Endodermal cell (in vitro differentiated cells): ENCODE measurements at regions not wholly inside any gene's neighbourhood (a gene's known extent, or its start where the extent isn't known, plus 50 kb on each side); places are given as distances from the start of the nearest gene placed in this dataset.

Source experiments
- DNase-seq: peaks from one replicate; pipeline ENCODE4 v3.0.0-alpha.2; 2017
- H3K27ac ChIP-seq: 2 replicates; pipeline ENCODE4 v1.5.1; 2013; ENCODE audit warnings: mild to moderate bottlenecking, low read depth, low read length, moderate library complexity
- H3K27me3 ChIP-seq: 2 replicates; pipeline ENCODE4 v1.6.1; 2013; ENCODE audit warnings: mild to moderate bottlenecking, low read length, moderate library complexity; ENCODE audit not compliant: insufficient read depth, control insufficient read depth, poor library complexity, severe bottlenecking
- H3K36me3 ChIP-seq: 2 replicates; pipeline ENCODE4 v1.7.0; 2013; ENCODE audit warnings: mild to moderate bottlenecking, low read length, moderate library complexity; ENCODE audit not compliant: control insufficient read depth, insufficient read depth
- H3K4me1 ChIP-seq: one replicate; pipeline ENCODE4 v1.7.0; 2013; ENCODE audit warnings: low read length; ENCODE audit not compliant: control insufficient read depth, insufficient read depth
- H3K4me3 ChIP-seq: 2 replicates; pipeline ENCODE4 v1.5.1; 2013; ENCODE audit warnings: mild to moderate bottlenecking, low read length, moderate library complexity
- H3K9ac ChIP-seq: 2 replicates; pipeline ENCODE4 v1.6.1; 2013; ENCODE audit warnings: mild to moderate bottlenecking, low read length, moderate library complexity; ENCODE audit not compliant: poor library complexity, severe bottlenecking; ENCODE audit errors: extremely low read depth
- H3K9me3 ChIP-seq: 2 replicates; pipeline ENCODE4 v1.6.1; 2013; ENCODE audit warnings: mild to moderate bottlenecking, low read length, moderate library complexity; ENCODE audit not compliant: control insufficient read depth
- H3K27ac Mint-ChIP-seq: 2 replicates; pipeline ENCODE4 v1.8.0; 2020; ENCODE audit warnings: mixed read lengths
- H3K27me3 Mint-ChIP-seq: 2 replicates; pipeline ENCODE4 v1.8.0; 2021; ENCODE audit warnings: mild to moderate bottlenecking, mixed read lengths; ENCODE audit not compliant: insufficient read depth
- H3K36me3 Mint-ChIP-seq: 2 replicates; pipeline ENCODE4 v1.8.0; 2020; ENCODE audit warnings: low read depth, mixed read lengths
- H3K4me1 Mint-ChIP-seq: 2 replicates; pipeline ENCODE4 v1.8.0; 2020; ENCODE audit warnings: mixed read lengths
- H3K4me3 Mint-ChIP-seq: 2 replicates; pipeline ENCODE4 v1.8.0; 2020; ENCODE audit warnings: mild to moderate bottlenecking, moderate library complexity, mixed read lengths
- H3K9me3 Mint-ChIP-seq: 2 replicates; pipeline ENCODE4 v1.8.0; 2020; ENCODE audit warnings: mild to moderate bottlenecking, mixed read lengths
- CTCF ChIP-seq: fragments of 200-600 bp; sonication (generic); conservative IDR thresholded peaks from 2 replicates; pipeline ENCODE4 v1.5.0; 2021; ENCODE audit warnings: antibody characterized with exemption, mild to moderate bottlenecking
- WGBS, 2 experiments: methylation state at CpG; one replicate each; pipeline versions ENCODE4 v1.1.5 to v1.1.7; 2013; ENCODE audit warnings: missing lambda C conversion rate in 2 of 2, mixed read lengths in 1 of 2; ENCODE audit not compliant: insufficient coverage in 1 of 2, insufficient read length in 1 of 2; 5-methylcytosine and 5-hydroxymethylcytosine counted together

GRCh38 chr4:152044331-152045036 is 283.7 kb upstream of the GATB start:
- Histone ChIP-seq H3K36me3 (no peaks in the 10 kb centered on the region), H3K27me3 (peaks cover 35% of the 10 kb centered on the region), H3K4me3 (no peak overlapping the region), H3K9ac (no peak overlapping the region), H3K9me3 (peaks cover 7% of the 10 kb centered on the region), H3K4me1 (no peaks in the 10 kb centered on the region), H3K27ac (no peak overlapping the region)
- no peak overlapping the region for H3K27ac Mint-ChIP-seq
- WGBS, 2 experiments, result 84 to 89% methylated on average over 6 to 9 of the region's 9 CpGs
- H3K4me3 Mint-ChIP-seq, result no peak overlapping the region
- DNase-seq, result no peak
- no peaks in the 10 kb centered on the region for H3K36me3 Mint-ChIP-seq
- peaks cover 35% of the 10 kb centered on the region for H3K27me3 Mint-ChIP-seq
- no peak for TF ChIP-seq CTCF
- peaks cover 3% of the 10 kb centered on the region for H3K4me1 Mint-ChIP-seq
- peaks cover 1% of the 10 kb centered on the region for H3K9me3 Mint-ChIP-seq

- Mint-ChIP-seq H3K4me3 (no peak overlapping the region), H3K9me3 (peaks cover 1% of the 10 kb centered on the region), H3K4me1 (peaks cover 3% of the 10 kb centered on the region), H3K27ac (no peak overlapping the region), H3K36me3 (no peaks in the 10 kb centered on the region), H3K27me3 (peaks cover 21% of the 10 kb centered on the region)
- TF ChIP-seq CTCF, result no peak
- H3K4me3 ChIP-seq, result no peak overlapping the region
- no peaks in the 10 kb centered on the region for H3K36me3 ChIP-seq
- H3K9me3 ChIP-seq, result peaks cover 7% of the 10 kb centered on the region
- no peak overlapping the region for H3K27ac ChIP-seq
- WGBS, 2 experiments, result 91 to 97% methylated on average over 3 to 4 of the region's 4 CpGs
- H3K27me3 ChIP-seq, result peaks cover 18% of the 10 kb centered on the region
- no peak overlapping the region for H3K9ac ChIP-seq
- DNase-seq, result no peak
- H3K4me1 ChIP-seq, result no peaks in the 10 kb centered on the region
These were observed 280.5 kb upstream of the GATB start for GRCh38 chr4:152041295-152041694.

GRCh38 chr4:152039691-152040090 is 278.9 kb upstream of the GATB start:
- Histone ChIP-seq H3K9me3 (peaks cover 7% of the 10 kb centered on the region), H3K9ac (no peak overlapping the region), H3K27ac (no peak overlapping the region), H3K36me3 (no peaks in the 10 kb centered on the region), H3K27me3 (peaks cover 10% of the 10 kb centered on the region), H3K4me3 (no peak overlapping the region), H3K4me1 (no peaks in the 10 kb centered on the region)
- H3K36me3 Mint-ChIP-seq, result no peaks in the 10 kb centered on the region
- H3K27me3 Mint-ChIP-seq, result peaks cover 12% of the 10 kb centered on the region
- H3K9me3 Mint-ChIP-seq, result peaks cover 1% of the 10 kb centered on the region
- DNase-seq, result no peak
- H3K4me3 Mint-ChIP-seq, result no peak overlapping the region
- no peaks in the 10 kb centered on the region for H3K4me1 Mint-ChIP-seq
- WGBS, 2 experiments, result 91 to 100% methylated on average over 3 to 5 of the region's 5 CpGs
- H3K27ac Mint-ChIP-seq, result no peak overlapping the region
- TF ChIP-seq CTCF, result no peak
